SK-N-MC (cell line): ENCODE measurements at regions not wholly inside any gene's neighbourhood (a gene's known extent, or its start where the extent isn't known, plus 50 kb on each side); places are given as distances from the start of the nearest gene placed in this dataset.

Source experiments
- EZH2 ChIP-seq: fragments of 200-600 bp; sonication (generic); IDR thresholded peaks from one replicate; pipeline ENCODE4 v1.6.1; 2017; ENCODE audit warnings: antibody characterized with exemption
- FOXP2 ChIP-seq: optimal IDR thresholded peaks from 2 replicates; pipeline ENCODE3; 2011; ENCODE audit warnings: mild to moderate bottlenecking, moderate library complexity; ENCODE audit not compliant: insufficient read depth; ENCODE audit errors: extremely low read length, control extremely low read depth
- POLR2AphosphoS5 ChIP-seq: IDR thresholded peaks from 2 replicates; pipeline ENCODE4 v1.6.1; 2012; ENCODE audit warnings: mild to moderate bottlenecking, low read depth, low read length, borderline replicate concordance

DNA sequence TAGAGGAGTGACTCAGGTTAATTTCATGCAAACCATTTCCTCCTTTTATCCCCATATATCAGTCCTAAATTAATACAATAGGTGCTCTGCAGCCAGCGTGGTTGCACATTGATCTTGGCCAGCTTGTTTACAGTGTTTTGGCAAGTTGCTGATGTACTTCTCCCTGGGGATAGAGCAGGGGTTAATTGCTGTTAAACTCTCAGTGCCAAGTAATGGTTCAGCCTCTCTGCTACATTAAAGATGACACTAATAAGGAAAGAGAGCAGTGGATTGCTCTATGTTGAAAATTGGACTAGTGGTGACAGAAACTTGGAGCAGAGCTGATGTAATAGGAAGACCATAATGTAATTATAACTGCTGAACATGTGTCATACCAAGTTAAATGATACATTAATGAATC is 717.5 kb downstream of the RERGL start:
- no peak for TF ChIP-seq POLR2AphosphoS5
- no peak for TF ChIP-seq EZH2
- TF ChIP-seq FOXP2 = peak; percentile 89
